Immature natural killer cell (primary cell): ENCODE measurements at regions not wholly inside any gene's neighbourhood (a gene's known extent, or its start where the extent isn't known, plus 50 kb on each side); places are given as distances from the start of the nearest gene placed in this dataset.
"Not testable (repeated sequence)": the region's sequence is repeated elsewhere in the genome, so short reads cannot be mapped to it uniquely, and the experiment has no call there.

Experiments used
- DNase-seq, 3 donors: peaks; one replicate each; pipeline ENCODE4 v3.0.0; 2022; ENCODE audit warnings: mixed read lengths in 1 of 3
- H3K27ac Mint-ChIP-seq, 6 donors: one replicate each; pipeline ENCODE4 v1.8.0; 2020; ENCODE audit warnings: mixed read lengths in 6 of 6, mild to moderate bottlenecking in 5 of 6, inconsistent platforms in 4 of 6, moderate library complexity in 3 of 6
- H3K27me3 Mint-ChIP-seq, 3 donors: one replicate each; pipeline ENCODE4 v1.8.0; 2020 to 2021; ENCODE audit warnings: low read depth in 3 of 3, mild to moderate bottlenecking in 3 of 3, mixed read lengths in 3 of 3, moderate library complexity in 3 of 3, inconsistent platforms in 1 of 3
- H3K36me3 Mint-ChIP-seq, 3 donors: one replicate each; pipeline ENCODE4 v1.8.0; 2020; ENCODE audit warnings: mixed read lengths in 3 of 3, inconsistent platforms in 2 of 3, mild to moderate bottlenecking in 2 of 3
- H3K4me1 Mint-ChIP-seq, 2 donors: one replicate each; pipeline ENCODE4 v1.8.0; 2020; ENCODE audit warnings: inconsistent platforms in 2 of 2, mild to moderate bottlenecking in 2 of 2, mixed read lengths in 2 of 2, moderate library complexity in 1 of 2
- H3K4me3 Mint-ChIP-seq, 5 donors: one replicate each; pipeline ENCODE4 v1.8.0; 2020; ENCODE audit warnings: mild to moderate bottlenecking in 5 of 5, mixed read lengths in 5 of 5, inconsistent platforms in 3 of 5, moderate library complexity in 3 of 5
- H3K9me3 Mint-ChIP-seq, 6 donors: one replicate each; pipeline ENCODE4 v1.8.0; 2020; ENCODE audit warnings: mild to moderate bottlenecking in 6 of 6, mixed read lengths in 6 of 6, inconsistent platforms in 4 of 6, moderate library complexity in 3 of 6

- H3K27ac Mint-ChIP-seq, H3K27me3 Mint-ChIP-seq, H3K4me1 Mint-ChIP-seq, DNase-seq, H3K4me3 Mint-ChIP-seq, H3K36me3 Mint-ChIP-seq: not testable (repeated sequence)
- H3K9me3 Mint-ChIP-seq: peaks cover 9 to 51% (median 36%) of the 10 kb centered on the region in 6 donors
Measured at GRCh38 chr11:50183170-50183569, 150.5 kb downstream of the OR4C45 start.

- Mint-ChIP-seq H3K27ac (no peak overlapping the region), H3K4me3 (no peak overlapping the region), H3K27me3 (no peaks in the 10 kb centered on the region), H3K4me1 (no peaks in the 10 kb centered on the region), H3K36me3 (peaks cover 3 to 7% (median 5%) of the 10 kb centered on the region in 3 donors), H3K9me3 (peaks cover 7 to 55% (median 30%) of the 10 kb centered on the region in 6 donors)
- DNase-seq: no peak
Measured at GRCh38 chr11:50186146-50186545, 153.5 kb downstream of the OR4C45 start.

- peaks cover 3 to 7% (median 5%) of the 10 kb centered on the region in 3 donors for H3K36me3 Mint-ChIP-seq
- no peaks in the 10 kb centered on the region for H3K4me1 Mint-ChIP-seq
- H3K27ac Mint-ChIP-seq: no peak overlapping the region
- H3K27me3 Mint-ChIP-seq: no peaks in the 10 kb centered on the region
- H3K4me3 Mint-ChIP-seq: no peak overlapping the region
- DNase-seq: no peak
- H3K9me3 Mint-ChIP-seq: peaks cover 7 to 53% (median 33%) of the 10 kb centered on the region in 6 donors
Measured at GRCh38 chr11:50187220-50187619, 154.5 kb downstream of the OR4C45 start.

- Mint-ChIP-seq H3K27me3 (no peaks in the 10 kb centered on the region), H3K27ac (no peak overlapping the region), H3K4me1 (no peaks in the 10 kb centered on the region), H3K4me3 (no peak overlapping the region), H3K36me3 (peaks cover 3 to 7% (median 5%) of the 10 kb centered on the region in 3 donors), H3K9me3 (peaks cover 7 to 50% (median 37%) of the 10 kb centered on the region in 6 donors)
- no peak for DNase-seq
Measured at GRCh38 chr11:50188040-50188439, 155.4 kb downstream of the OR4C45 start.

DNA sequence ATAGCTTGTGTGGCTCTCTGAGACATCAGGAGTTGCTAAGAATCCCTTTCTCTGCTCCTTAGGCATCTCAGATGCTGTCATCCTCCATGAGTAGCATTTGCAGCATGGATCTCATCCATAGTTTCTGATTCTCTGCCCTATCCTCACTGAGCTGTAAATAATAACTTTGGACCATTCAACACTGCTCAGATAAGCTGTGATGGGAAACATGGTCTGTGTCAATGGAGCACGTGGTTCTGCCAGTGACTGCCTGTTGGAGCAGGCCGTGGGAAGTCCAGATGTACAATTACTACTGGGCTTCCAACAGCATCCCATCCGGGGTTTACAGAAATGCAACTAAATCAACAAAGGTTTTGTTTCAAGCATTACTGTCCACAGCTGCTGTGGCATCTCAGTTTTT, 160.1 kb downstream of the OR4C45 start:
- DNase-seq: no peak
- no peak overlapping the region for H3K4me3 Mint-ChIP-seq
- H3K4me1 Mint-ChIP-seq: no peaks in the 10 kb centered on the region
- H3K36me3 Mint-ChIP-seq: no peaks in the 10 kb centered on the region
- H3K27me3 Mint-ChIP-seq: no peaks in the 10 kb centered on the region
- peaks cover 28 to 54% (median 46%) of the 10 kb centered on the region in 6 donors for H3K9me3 Mint-ChIP-seq
- H3K27ac Mint-ChIP-seq: no peak overlapping the region

DNA sequence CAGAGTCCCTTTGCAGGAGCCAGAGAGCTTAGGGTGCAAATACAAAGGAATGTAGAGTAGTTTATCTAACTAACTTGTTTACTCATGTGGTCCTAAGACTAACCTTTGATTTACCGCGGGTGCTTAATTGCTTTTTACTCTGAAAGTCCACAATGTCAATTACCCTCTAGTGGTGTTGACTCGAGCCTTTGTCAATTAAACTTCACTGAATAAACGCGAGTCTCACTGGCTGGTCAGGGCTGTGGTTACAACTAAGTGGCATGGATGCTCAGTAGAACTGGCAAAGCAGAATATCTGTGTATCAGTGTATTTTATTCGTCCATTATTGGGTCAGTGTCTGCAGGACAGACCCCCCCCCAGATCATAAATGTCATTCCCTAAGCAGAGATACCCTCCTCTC, 181.7 kb downstream of the OR4C45 start:
- peaks cover 0 to 2% (median 2%) of the 10 kb centered on the region in 3 donors for H3K27me3 Mint-ChIP-seq
- no peaks in the 10 kb centered on the region for H3K4me1 Mint-ChIP-seq
- no peak overlapping the region for H3K27ac Mint-ChIP-seq
- H3K4me3 Mint-ChIP-seq: no peak overlapping the region
- peaks cover 10 to 71% (median 43%) of the 10 kb centered on the region in 6 donors for H3K9me3 Mint-ChIP-seq
- H3K36me3 Mint-ChIP-seq: peaks cover 0 to 6% (median 0%) of the 10 kb centered on the region in 3 donors
- no peak for DNase-seq

DNA sequence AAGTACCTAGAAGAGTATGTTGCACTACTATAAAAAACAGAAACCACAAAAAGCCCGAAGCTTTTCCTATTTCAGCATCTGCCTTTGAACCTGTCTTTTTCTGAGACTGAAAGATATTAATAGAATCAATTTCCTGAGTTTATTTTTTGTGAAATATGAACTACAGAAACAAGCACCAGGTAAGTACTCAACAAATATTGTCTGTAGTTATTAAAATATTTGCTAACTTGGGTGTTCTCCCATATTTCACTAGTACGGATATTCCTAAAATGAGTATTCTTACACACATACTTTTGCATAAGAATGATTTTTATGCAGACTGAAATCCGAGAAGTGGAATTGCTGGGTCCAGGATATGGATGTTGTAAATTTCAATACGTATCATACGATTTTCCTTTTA, 188.0 kb downstream of the OR4C45 start:
- peaks cover 0 to 2% (median 0%) of the 10 kb centered on the region in 3 donors for H3K27me3 Mint-ChIP-seq
- H3K9me3 Mint-ChIP-seq: peaks cover 0 to 41% (median 24%) of the 10 kb centered on the region in 6 donors
- no peaks in the 10 kb centered on the region for H3K4me1 Mint-ChIP-seq
- no peak overlapping the region for H3K27ac Mint-ChIP-seq
- H3K4me3 Mint-ChIP-seq: no peak overlapping the region
- no peaks in the 10 kb centered on the region for H3K36me3 Mint-ChIP-seq
- no peak for DNase-seq

DNA sequence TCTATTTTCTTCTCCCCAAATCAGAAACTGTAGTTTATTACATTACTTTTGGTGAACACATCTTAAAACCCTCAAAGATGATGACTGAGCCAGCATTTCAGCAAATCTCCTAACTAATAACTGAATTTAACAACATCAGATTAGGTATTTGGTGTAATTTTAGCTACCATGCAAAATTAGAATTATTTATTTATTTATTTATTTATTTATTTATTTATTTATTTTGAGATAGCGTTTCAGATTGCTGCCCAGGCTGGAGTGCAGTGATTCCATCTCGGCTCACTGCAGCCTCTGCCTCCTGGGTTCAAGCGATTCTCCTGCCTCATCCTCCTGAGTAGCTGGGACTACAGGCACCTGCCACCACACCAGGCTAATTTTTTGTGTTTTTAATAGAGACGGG, 205.7 kb downstream of the OR4C45 start:
- not testable (repeated sequence) for H3K36me3 Mint-ChIP-seq, H3K27me3 Mint-ChIP-seq, H3K27ac Mint-ChIP-seq, H3K4me1 Mint-ChIP-seq, DNase-seq, H3K4me3 Mint-ChIP-seq
- peaks cover 22 to 45% (median 35%) of the 10 kb centered on the region in 6 donors for H3K9me3 Mint-ChIP-seq

GRCh38 chr11:50246183-50246582, 213.5 kb downstream of the OR4C45 start:
- no peak for DNase-seq
- no peak overlapping the region for H3K27ac Mint-ChIP-seq
- H3K9me3 Mint-ChIP-seq: peaks cover 7 to 52% (median 28%) of the 10 kb centered on the region in 6 donors
- H3K27me3 Mint-ChIP-seq: peaks cover 0 to 2% (median 0%) of the 10 kb centered on the region in 3 donors
- peaks cover 0 to 6% (median 0%) of the 10 kb centered on the region in 3 donors for H3K36me3 Mint-ChIP-seq
- no peak overlapping the region for H3K4me3 Mint-ChIP-seq
- no peaks in the 10 kb centered on the region for H3K4me1 Mint-ChIP-seq

DNA sequence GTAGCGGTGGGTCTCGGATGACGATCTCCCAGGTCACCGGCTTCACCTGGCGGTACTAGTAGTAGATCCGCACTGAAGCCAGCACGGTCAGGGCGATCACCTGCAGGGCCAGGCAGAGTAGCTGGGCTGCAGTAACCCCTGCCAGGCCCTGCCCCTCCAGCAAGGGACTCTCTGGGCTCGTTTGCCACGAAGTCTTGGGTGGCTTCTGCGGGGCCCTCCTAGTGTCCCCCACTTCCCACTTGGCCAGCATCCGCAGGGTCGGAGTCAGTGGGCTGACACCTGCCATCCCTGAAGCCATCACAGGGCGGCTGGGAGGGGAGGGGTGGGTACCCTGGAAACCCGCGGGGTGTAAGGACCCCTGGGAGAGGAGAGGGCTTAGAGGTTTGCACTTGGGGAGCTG, 214.0 kb downstream of the OR4C45 start:
- Mint-ChIP-seq H3K27me3 (peaks cover 0 to 2% (median 0%) of the 10 kb centered on the region in 3 donors), H3K27ac (no peak overlapping the region), H3K36me3 (peaks cover 0 to 6% (median 0%) of the 10 kb centered on the region in 3 donors), H3K4me1 (no peaks in the 10 kb centered on the region), H3K9me3 (peaks cover 8 to 49% (median 29%) of the 10 kb centered on the region in 6 donors), H3K4me3 (no peak overlapping the region)
- DNase-seq: no peak

GRCh38 chr11:50247309-50247874, 214.7 kb downstream of the OR4C45 start:
- no peak overlapping the region for H3K27ac Mint-ChIP-seq
- peaks cover 8 to 47% (median 29%) of the 10 kb centered on the region in 6 donors for H3K9me3 Mint-ChIP-seq
- H3K4me3 Mint-ChIP-seq: no peak overlapping the region
- DNase-seq: no peak
- peaks cover 0 to 6% (median 0%) of the 10 kb centered on the region in 3 donors for H3K36me3 Mint-ChIP-seq
- no peaks in the 10 kb centered on the region for H3K4me1 Mint-ChIP-seq
- H3K27me3 Mint-ChIP-seq: peaks cover 0 to 2% (median 0%) of the 10 kb centered on the region in 3 donors

DNA sequence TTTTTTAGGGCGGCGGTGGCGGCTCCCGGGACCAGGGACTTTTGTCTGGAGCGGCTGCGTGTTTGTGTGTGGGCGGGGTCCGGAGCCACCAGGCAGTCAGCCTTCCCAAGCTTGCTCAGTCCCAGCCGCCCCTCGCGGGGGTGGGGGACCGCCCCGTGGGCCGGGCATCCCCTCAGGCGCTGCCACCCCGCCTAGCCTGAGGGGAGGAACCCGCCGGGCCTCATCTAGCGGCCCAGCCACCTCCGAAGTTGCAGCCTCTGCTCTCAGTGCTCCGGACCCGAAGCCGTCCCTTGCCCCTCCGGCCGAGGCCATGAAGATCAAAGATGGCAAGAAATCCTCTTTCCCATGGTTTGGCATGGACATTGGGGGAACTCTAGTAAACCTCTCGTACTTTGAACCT, 235.2 kb downstream of the OR4C45 start:
- H3K36me3 Mint-ChIP-seq: no peaks in the 10 kb centered on the region
- no peaks in the 10 kb centered on the region for H3K4me1 Mint-ChIP-seq
- peaks cover 0 to 1% (median 0%) of the 10 kb centered on the region in 3 donors for H3K27me3 Mint-ChIP-seq
- peaks cover 29 to 70% (median 60%) of the 10 kb centered on the region in 6 donors for H3K9me3 Mint-ChIP-seq
- no peak overlapping the region for H3K27ac Mint-ChIP-seq
- H3K4me3 Mint-ChIP-seq: no peak overlapping the region
- DNase-seq: no peak

DNA sequence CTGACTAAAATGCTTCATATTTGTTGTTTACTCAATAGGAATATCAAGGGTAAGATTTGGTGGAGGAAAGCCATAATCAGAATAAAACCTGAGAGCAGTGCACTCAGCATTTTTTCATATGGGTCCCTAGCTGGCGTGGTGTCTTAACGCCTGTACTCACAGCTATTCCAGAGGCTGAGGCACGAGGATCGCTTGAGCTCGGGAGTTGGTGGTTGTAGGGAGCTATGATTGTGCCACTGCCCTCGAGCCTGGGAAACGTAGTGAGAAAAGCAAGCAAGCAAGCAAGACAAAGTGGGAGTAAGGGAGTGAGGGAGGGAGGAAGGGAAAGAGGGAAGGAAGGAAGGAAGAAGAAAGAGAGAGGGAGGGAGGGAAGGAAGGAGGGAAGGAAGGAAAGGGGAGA, 242.5 kb downstream of the OR4C45 start:
- Mint-ChIP-seq H3K9me3 (peaks cover 13 to 75% (median 56%) of the 10 kb centered on the region in 6 donors), H3K4me1 (no peaks in the 10 kb centered on the region), H3K36me3 (no peaks in the 10 kb centered on the region), H3K27ac (no peak overlapping the region), H3K4me3 (no peak overlapping the region), H3K27me3 (no peaks in the 10 kb centered on the region)
- no peak for DNase-seq

GRCh38 chr11:50278756-50279155, 246.1 kb downstream of the OR4C45 start:
- peaks cover 16 to 84% (median 49%) of the 10 kb centered on the region in 6 donors for H3K9me3 Mint-ChIP-seq

More at GRCh38 chr11:50278756-50279155, 246.1 kb downstream of the OR4C45 start:
- H3K27ac Mint-ChIP-seq: no peak overlapping the region
- no peak for DNase-seq
- no peaks in the 10 kb centered on the region for H3K36me3 Mint-ChIP-seq
- no peaks in the 10 kb centered on the region for H3K27me3 Mint-ChIP-seq
- H3K4me1 Mint-ChIP-seq: no peaks in the 10 kb centered on the region
- H3K4me3 Mint-ChIP-seq: no peak overlapping the region
